Right atrium auricular region (tissue), 2 donors: ENCODE measurements at regions not wholly inside any gene's neighbourhood (a gene's known extent, or its start where the extent isn't known, plus 50 kb on each side); places are given as distances from the start of the nearest gene placed in this dataset.
A peak's percentile ranks its signal among the peaks of the same experiment; 100 is the strongest.
"Not testable (repeated sequence)": the region's sequence is repeated elsewhere in the genome, so short reads cannot be mapped to it uniquely, and the experiment has no call there.

Experiments
- DNase-seq: peaks from one replicate; pipeline ENCODE4 v3.0.0-alpha.2; 2019; ENCODE audit warnings: low spot score
- H3K27ac ChIP-seq, 2 donors: fragments of 200-600 bp; sonication (generic); 1 replicate in 1 of 2; 2 replicates in 1 of 2; pipeline ENCODE4 v1.5.1; 2016 to 2019
- H3K27me3 ChIP-seq, 2 donors: fragments of 200-600 bp; sonication (generic); one replicate each; pipeline versions ENCODE4 v1.5.1 to v1.6.0; 2017 to 2019
- H3K36me3 ChIP-seq: fragments of 200-600 bp; sonication (generic); one replicate; pipeline ENCODE4 v1.5.1; 2016
- H3K4me1 ChIP-seq, 2 donors: fragments of 200-600 bp; sonication (generic); one replicate each; pipeline versions ENCODE4 v1.5.1 to v1.6.0; 2017 to 2019
- H3K4me3 ChIP-seq, 2 donors: fragments of 200-600 bp; sonication (generic); 1 replicate in 1 of 2; 2 replicates in 1 of 2; pipeline ENCODE4 v1.5.1; 2017 to 2019; ENCODE audit warnings: mild to moderate bottlenecking in 1 of 2, moderate library complexity in 1 of 2
- H3K9me3 ChIP-seq, 2 donors: fragments of 200-600 bp; sonication (generic); one replicate each; pipeline ENCODE4 v1.5.1; 2019
- CTCF ChIP-seq, 2 donors: fragments of 200-600 bp; sonication (generic); IDR thresholded peaks; one replicate each; pipeline ENCODE4 v1.5.1; 2019; ENCODE audit warnings: antibody characterized with exemption in 2 of 2

DNA sequence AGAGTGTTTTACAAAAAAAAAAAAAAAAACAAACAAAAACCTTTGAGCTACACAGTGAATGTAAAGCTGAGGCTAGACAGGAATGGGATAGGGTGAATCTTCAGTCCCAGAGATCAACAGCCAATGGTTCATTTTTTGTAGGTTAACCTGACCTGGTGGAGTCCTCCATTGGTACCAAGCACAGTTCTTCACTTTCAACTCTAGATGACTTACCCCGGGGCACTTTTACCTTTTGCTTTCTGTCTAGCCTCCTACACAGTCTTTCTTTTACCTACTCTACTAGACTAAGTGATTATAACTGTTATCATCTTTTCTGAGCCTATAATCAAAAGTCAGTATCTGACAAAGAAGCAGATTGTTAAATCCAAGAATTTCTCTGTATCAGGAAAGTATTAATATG lies 50.9 kb downstream of the ANXA2R start:
- DNase-seq: no peak
- Histone ChIP-seq H3K27me3 (peaks cover 5 to 22% of the 10 kb centered on the region in 2 donors), H3K4me3 (no peak overlapping the region), H3K27ac (no peak overlapping the region), H3K36me3 (no peaks in the 10 kb centered on the region), H3K9me3 (no peaks in the 10 kb centered on the region), H3K4me1 (peaks cover 0 to 29% of the 10 kb centered on the region in 2 donors)
- TF ChIP-seq CTCF (IDR thresholded peaks at IDR 0.05): no peak

DNA sequence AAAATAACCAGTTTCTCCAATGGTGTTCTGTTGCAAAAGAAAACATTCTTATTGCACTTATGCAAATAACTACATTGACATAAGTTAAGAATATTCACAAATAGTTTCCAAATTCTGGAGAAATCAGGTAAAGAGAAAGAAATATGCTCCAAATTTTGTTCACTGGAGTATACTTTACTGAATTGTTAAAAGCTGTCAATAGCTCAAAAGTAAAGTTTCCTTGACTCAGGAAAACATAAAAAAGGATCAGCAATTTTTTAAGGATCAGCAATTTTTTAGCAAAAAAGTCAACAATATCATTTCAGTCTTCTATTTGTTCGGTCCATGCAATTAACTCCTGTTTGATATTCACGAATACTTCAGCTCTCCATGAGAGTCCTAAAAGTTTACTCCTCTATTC lies 51.6 kb downstream of the ANXA2R start:
- no peak overlapping the region for H3K27ac ChIP-seq
- H3K27me3 ChIP-seq: peaks cover 5 to 16% of the 10 kb centered on the region in 2 donors
- H3K9me3 ChIP-seq: no peaks in the 10 kb centered on the region
- peaks cover 0 to 29% of the 10 kb centered on the region in 2 donors for H3K4me1 ChIP-seq
- no peak overlapping the region for H3K4me3 ChIP-seq
- no peaks in the 10 kb centered on the region for H3K36me3 ChIP-seq
- no peak for DNase-seq
- no peak for TF ChIP-seq CTCF (IDR thresholded peaks at IDR 0.05)

DNA sequence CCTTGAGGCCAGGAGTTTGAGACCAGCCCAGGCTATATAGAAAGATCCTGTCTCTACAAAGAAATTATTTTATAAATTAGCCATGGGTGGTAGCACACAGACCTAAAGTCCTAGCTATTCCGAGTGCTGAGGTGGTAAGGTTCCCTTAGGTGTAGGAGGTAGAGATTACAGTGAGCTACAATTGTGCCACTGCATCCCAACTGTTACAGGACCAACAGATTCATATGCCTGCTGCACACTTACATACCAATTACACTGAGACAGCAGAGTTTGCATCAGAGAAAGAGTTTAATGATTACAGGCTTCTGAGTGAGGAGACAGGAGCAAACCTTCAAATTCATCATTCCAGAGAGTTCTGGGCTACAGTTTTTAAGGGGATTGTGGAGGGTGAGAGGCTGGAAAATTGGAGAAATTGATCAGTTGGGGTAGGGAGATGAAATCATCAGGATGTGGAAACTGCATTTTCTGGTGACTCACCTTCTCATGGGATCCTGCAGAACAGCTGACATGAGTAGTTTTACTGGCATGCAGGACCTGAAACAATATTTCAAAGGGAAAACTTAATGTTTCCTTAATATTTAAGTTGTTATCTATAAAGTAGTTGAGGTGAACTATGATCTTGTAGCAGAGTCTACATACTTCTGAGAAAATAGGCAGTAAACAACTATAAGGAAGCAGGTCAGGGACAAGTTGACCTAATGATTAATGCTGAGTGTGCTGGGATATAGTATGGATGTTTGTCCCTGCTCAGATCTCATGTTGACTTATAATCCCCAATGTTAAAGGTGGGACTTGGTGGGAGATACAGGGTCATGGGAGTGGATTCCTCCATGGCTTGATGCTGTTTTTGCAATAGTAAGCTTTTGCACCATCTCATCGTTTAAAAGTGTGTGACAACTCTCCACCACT lies 54.7 kb downstream of the ANXA2R start:
- Histone ChIP-seq H3K4me3 (no peak overlapping the region), H3K9me3 (no peaks in the 10 kb centered on the region), H3K27ac (no peak overlapping the region), H3K27me3 (no peaks in the 10 kb centered on the region), H3K4me1 (peaks cover 0 to 4% of the 10 kb centered on the region in 2 donors), H3K36me3 (no peaks in the 10 kb centered on the region)
- TF ChIP-seq CTCF (IDR thresholded peaks at IDR 0.05): no peak
- no peak for DNase-seq

- TF ChIP-seq CTCF (IDR thresholded peaks at IDR 0.05): no peak
- no peaks in the 10 kb centered on the region for H3K9me3 ChIP-seq
- no peak overlapping the region for H3K4me3 ChIP-seq
- no peaks in the 10 kb centered on the region for H3K27me3 ChIP-seq
- no peaks in the 10 kb centered on the region for H3K36me3 ChIP-seq
- H3K4me1 ChIP-seq: no peaks in the 10 kb centered on the region
- no peak overlapping the region for H3K27ac ChIP-seq
- no peak for DNase-seq
Observed at GRCh38 chr5:42984307-42984706, 55.8 kb downstream of the ANXA2R start.

- Histone ChIP-seq H3K9me3 (no peaks in the 10 kb centered on the region), H3K4me3 (no peak overlapping the region), H3K36me3 (no peaks in the 10 kb centered on the region), H3K4me1 (no peaks in the 10 kb centered on the region), H3K27ac (peak overlapping the region in 1 of 2 donors; percentile 23), H3K27me3 (no peaks in the 10 kb centered on the region)
- no peak for DNase-seq
- no peak for TF ChIP-seq CTCF (IDR thresholded peaks at IDR 0.05)
Observed at GRCh38 chr5:42982107-42982622, 58.0 kb downstream of the ANXA2R start.

GRCh38 chr5:42981417-42982106 lies 58.6 kb downstream of the ANXA2R start:
- not testable (repeated sequence) for H3K27ac ChIP-seq, H3K4me1 ChIP-seq, DNase-seq, H3K36me3 ChIP-seq, H3K9me3 ChIP-seq, H3K4me3 ChIP-seq, H3K27me3 ChIP-seq

DNA sequence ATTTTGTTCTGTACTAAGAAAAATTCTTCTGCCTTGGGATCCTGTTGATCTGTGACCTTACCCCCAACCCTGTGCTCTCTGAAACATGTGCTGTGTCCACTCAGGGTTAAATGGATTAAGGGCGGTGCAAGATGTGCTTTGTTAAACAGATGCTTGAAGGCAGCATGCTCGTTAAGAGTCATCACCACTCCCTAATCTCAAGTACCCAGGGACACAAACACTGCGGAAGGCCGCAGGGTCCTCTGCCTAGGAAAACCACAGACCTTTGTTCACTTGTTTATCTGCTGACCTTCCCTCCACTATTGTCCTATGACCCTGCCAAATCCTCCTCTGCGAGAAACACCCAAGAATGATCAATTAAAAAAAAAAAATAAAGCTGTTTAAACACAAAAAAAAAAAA lies 59.1 kb downstream of the ANXA2R start:
- H3K36me3 ChIP-seq, H3K27ac ChIP-seq, DNase-seq, H3K9me3 ChIP-seq, H3K4me3 ChIP-seq, H3K4me1 ChIP-seq, H3K27me3 ChIP-seq: not testable (repeated sequence)

GRCh38 chr5:42980391-42980790 lies 59.7 kb downstream of the ANXA2R start:
- H3K27me3 ChIP-seq, H3K4me1 ChIP-seq, DNase-seq, H3K36me3 ChIP-seq, H3K4me3 ChIP-seq, H3K27ac ChIP-seq, H3K9me3 ChIP-seq: not testable (repeated sequence)

DNA sequence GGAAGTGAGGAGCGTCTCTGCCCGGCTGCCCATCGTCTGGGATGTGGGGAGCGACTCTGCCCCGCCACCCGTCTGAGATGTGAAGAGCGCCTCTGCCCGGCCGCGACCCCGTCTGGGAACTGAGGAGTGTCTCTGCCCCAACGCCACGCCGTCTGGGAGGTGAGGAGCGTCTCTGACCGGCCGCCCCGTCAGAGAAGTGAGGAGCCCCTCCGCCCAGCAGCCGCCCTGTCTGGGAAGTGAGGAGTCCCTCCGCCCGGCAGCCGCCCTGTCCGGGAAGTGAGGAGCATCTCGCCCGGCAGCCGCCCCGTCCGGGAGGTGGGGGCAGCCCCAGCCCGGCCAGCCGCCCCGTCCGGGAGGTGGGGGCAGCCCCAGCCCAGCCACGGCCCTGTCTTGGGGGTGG lies 60.9 kb downstream of the ANXA2R start:
- not testable (repeated sequence) for H3K9me3 ChIP-seq, H3K27me3 ChIP-seq, H3K36me3 ChIP-seq, H3K4me1 ChIP-seq, H3K4me3 ChIP-seq, H3K27ac ChIP-seq, DNase-seq
